ENCODE measurements at regions not wholly inside any gene's neighbourhood (a gene's known extent, or its start where the extent isn't known, plus 50 kb on each side); places are given as distances from the start of the nearest gene placed in this dataset.

DNA sequence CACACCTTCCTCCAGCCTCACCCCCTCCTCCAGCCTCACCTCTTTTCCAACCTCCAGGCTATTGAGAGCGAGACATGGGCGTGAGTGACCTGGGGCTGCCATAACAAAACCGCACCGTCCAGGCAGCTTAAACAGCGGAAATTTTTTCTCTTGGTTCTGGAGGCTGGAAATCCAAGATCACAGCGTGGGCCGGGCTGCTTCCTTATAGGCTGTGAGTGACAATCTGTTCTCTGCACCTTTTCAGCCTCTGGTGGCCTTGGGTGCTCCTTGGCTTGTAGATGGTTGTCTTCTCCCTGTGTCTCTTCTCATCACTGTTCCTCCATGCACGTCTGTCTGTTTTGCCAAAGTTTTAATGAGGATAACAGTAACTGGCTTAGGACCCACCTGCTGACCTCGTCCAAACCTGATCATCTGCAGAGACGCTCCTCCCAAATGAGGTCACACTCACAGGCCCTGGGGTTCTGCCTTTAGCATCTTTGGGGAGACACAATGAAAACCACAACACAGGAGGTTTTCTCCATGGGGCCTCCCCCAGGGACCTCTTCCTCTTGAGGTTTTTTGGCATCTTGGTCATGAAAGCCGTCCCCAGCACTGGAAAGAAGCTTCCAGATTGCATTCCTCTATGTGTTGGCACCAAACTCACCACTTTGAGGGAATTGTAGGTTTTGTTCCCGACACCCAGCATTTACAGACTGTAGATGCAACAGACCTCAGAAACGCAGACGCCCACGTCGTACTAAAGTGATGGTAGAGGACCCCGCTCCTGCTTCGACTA is 878.1 kb downstream of the BRD1 start:
- Histone ChIP-seq H3K36me3 (ENCODE audit: control insufficient read depth in 1 of 2, insufficient read depth in 2 of 2, low read length in 2 of 2) (no peaks in the 10 kb centered on the region), H3K9me2 (ENCODE audit: insufficient read depth) (no peaks in the 10 kb centered on the region), H4K20me1 (ENCODE audit: insufficient read depth) (no peaks in the 10 kb centered on the region), H3K4me1 (ENCODE audit: control insufficient read depth in 1 of 2, insufficient read depth in 2 of 2, low read length in 2 of 2) (no peaks in the 10 kb centered on the region), H3K4me3 (replicated peaks in 1 of 2; ENCODE audit: low read depth in 1 of 2, low read length in 2 of 2) (no peak overlapping the region), H3K27ac (ENCODE audit: low read depth, low read length) (no peak overlapping the region), H3K9me3 (ENCODE audit: control insufficient read depth in 1 of 2, insufficient read depth in 1 of 2, low read depth in 1 of 2, low read length in 2 of 2) (no peaks in the 10 kb centered on the region), H3K4me2 (ENCODE audit: low read length) (no peak overlapping the region), H3K27me3 (ENCODE audit: insufficient read depth, low read length) (peaks cover 20% of the 10 kb centered on the region; the same call in 1 of the 2 replicates), H3K79me2 (ENCODE audit: insufficient read depth, low read length) (no peaks in the 10 kb centered on the region), H3K9ac (ENCODE audit: low read length) (no peak overlapping the region), H2AFZ (ENCODE audit: low read depth, low read length, poor library complexity, severe bottlenecking) (no peak overlapping the region)
- CTCF ChIA-PET, result no interaction called here
- intact Hi-C loops (cut with micrococcal nuclease), result no loop called here
- RAD21 ChIA-PET (ENCODE audit: low non-redundant PET in 1 of 2, low total read pairs in 2 of 2, uncharacterized antibody in 2 of 2, unreplicated experiment in 2 of 2), result no interaction called here
- no peak for TF ChIP-seq SRF (IDR thresholded peaks at IDR 0.05; ENCODE audit: low read depth)
- no peak for TF ChIP-seq JUND (IDR thresholded peaks at IDR 0.05)
- TF ChIP-seq CBX3 (IDR thresholded peaks at IDR 0.05; ENCODE audit: low read depth), result no peak
- no peak for TF ChIP-seq SIN3A (IDR thresholded peaks at IDR 0.05; ENCODE audit: low read depth)
- TF ChIP-seq ZFX (IDR thresholded peaks at IDR 0.05), result no peak
- no peak for TF ChIP-seq EZH2phosphoT487 (IDR thresholded peaks at IDR 0.05; ENCODE audit: borderline replicate concordance)
- DNase-seq (ENCODE audit: low read depth, low spot score), result no peak
- no peak for ATAC-seq
- POLR2A ChIA-PET, result no interaction called here
- no TSS peak for BruUV-seq (replicated peaks)

DNA sequence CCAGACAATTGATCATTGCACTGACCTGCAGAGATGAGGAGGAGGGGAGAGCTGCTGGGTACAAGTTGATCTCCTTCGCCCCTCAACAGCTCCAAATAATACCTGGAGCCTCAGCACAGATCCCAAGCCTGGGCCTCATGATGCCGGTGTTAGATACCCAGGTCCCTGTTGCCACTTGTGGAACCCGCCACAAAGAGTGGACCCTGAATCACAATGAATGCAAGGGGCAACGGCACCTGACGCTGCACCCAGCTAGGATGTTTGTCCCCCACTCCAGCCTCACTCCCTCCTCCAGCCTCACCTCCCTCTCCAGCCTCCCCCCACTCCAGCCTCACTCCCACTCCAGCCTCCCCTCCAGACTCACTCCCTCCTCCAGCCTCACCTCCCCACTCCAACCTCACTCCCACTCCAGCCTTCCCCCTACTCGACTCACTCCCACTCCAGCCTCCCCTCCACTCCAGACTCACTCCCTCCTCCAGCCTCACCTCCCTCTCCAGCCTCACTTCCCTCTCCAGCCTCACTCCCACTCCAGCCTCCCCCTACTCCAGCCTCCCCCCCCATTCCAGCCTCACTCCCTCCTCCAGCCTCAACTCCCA is 879.0 kb downstream of the BRD1 start:
- Histone ChIP-seq H3K4me1 (ENCODE audit: control insufficient read depth in 1 of 2, insufficient read depth in 2 of 2, low read length in 2 of 2) (no peaks in the 10 kb centered on the region), H3K36me3 (ENCODE audit: control insufficient read depth in 1 of 2, insufficient read depth in 2 of 2, low read length in 2 of 2) (no peaks in the 10 kb centered on the region), H2AFZ (ENCODE audit: low read depth, low read length, poor library complexity, severe bottlenecking) (no peak overlapping the region), H3K79me2 (ENCODE audit: insufficient read depth, low read length) (no peaks in the 10 kb centered on the region), H3K9me3 (ENCODE audit: control insufficient read depth in 1 of 2, insufficient read depth in 1 of 2, low read depth in 1 of 2, low read length in 2 of 2) (no peaks in the 10 kb centered on the region), H3K9me2 (ENCODE audit: insufficient read depth) (no peaks in the 10 kb centered on the region), H3K4me3 (replicated peaks in 1 of 2; ENCODE audit: low read depth in 1 of 2, low read length in 2 of 2) (no peak overlapping the region), H3K9ac (ENCODE audit: low read length) (no peak overlapping the region), H3K4me2 (ENCODE audit: low read length) (no peak overlapping the region), H3K27ac (ENCODE audit: low read depth, low read length) (no peak overlapping the region), H3K27me3 (ENCODE audit: insufficient read depth, low read length) (peaks cover 20% of the 10 kb centered on the region; the same call in 1 of the 2 replicates), H4K20me1 (ENCODE audit: insufficient read depth) (no peaks in the 10 kb centered on the region)
- intact Hi-C loops (cut with micrococcal nuclease), result no loop called here
- ATAC-seq, result no peak
- TF ChIP-seq JUND (IDR thresholded peaks at IDR 0.05) (no peak), SIN3A (IDR thresholded peaks at IDR 0.05; ENCODE audit: low read depth) (no peak), CBX3 (IDR thresholded peaks at IDR 0.05; ENCODE audit: low read depth) (no peak), POLR2A (IDR thresholded peaks at IDR 0.05; ENCODE audit: borderline replicate concordance, extremely low read depth, insufficient read depth, insufficient read length) (no peak)
- ChIA-PET CTCF (no interaction called here), POLR2A (no interaction called here), RAD21 (ENCODE audit: low non-redundant PET in 1 of 2, low total read pairs in 2 of 2, uncharacterized antibody in 2 of 2, unreplicated experiment in 2 of 2) (no interaction called here)
- no peak for DNase-seq (ENCODE audit: low read depth, low spot score)
- no TSS peak for BruUV-seq (replicated peaks)
